ENCODE measurements at regions not wholly inside any gene's neighbourhood (a gene's known extent, or its start where the extent isn't known, plus 50 kb on each side); places are given as distances from the start of the nearest gene placed in this dataset.
A peak's percentile ranks its signal among the peaks of the same experiment; 100 is the strongest.
"Not testable (repeated sequence)": the region's sequence is repeated elsewhere in the genome, so short reads cannot be mapped to it uniquely, and the experiment has no call there.

GRCh38 chr4:137740141-137740540 is 207.8 kb upstream of the PCDH18 start:
- no peak for DNase-seq

- DNase-seq, result no peak
Observed at GRCh38 chr4:137739391-137739790, 207.1 kb upstream of the PCDH18 start.

GRCh38 chr4:137738375-137738990 is 206.2 kb upstream of the PCDH18 start:
- no peak for DNase-seq

- DNase-seq, result no peak
Observed at GRCh38 chr4:137735561-137736104, 203.3 kb upstream of the PCDH18 start.

GRCh38 chr4:137733174-137734141 is 201.2 kb upstream of the PCDH18 start:
- not testable (repeated sequence) for DNase-seq

GRCh38 chr4:137722910-137723309 is 190.6 kb upstream of the PCDH18 start:
- no peak for DNase-seq

- DNase-seq, result no peak
Observed at GRCh38 chr4:137711502-137711901, 179.2 kb upstream of the PCDH18 start.

GRCh38 chr4:137707626-137708025 is 175.3 kb upstream of the PCDH18 start:
- no peak for DNase-seq

GRCh38 chr4:137707102-137707620 is 174.9 kb upstream of the PCDH18 start:
- DNase-seq, result no peak

GRCh38 chr4:137705171-137705783 is 173.0 kb upstream of the PCDH18 start:
- peak in 1 of 58 donors; percentile 6 for DNase-seq

GRCh38 chr4:137703195-137703594 is 170.9 kb upstream of the PCDH18 start:
- no peak for DNase-seq

GRCh38 chr4:137702512-137702911 is 170.2 kb upstream of the PCDH18 start:
- DNase-seq, result no peak

GRCh38 chr4:137701401-137701800 is 169.1 kb upstream of the PCDH18 start:
- no peak for DNase-seq

GRCh38 chr4:137700751-137701150 is 168.5 kb upstream of the PCDH18 start:
- no peak for DNase-seq

- no peak for DNase-seq
Observed at GRCh38 chr4:137700072-137700471, 167.8 kb upstream of the PCDH18 start.

GRCh38 chr4:137694138-137694537 is 161.8 kb upstream of the PCDH18 start:
- DNase-seq, result no peak

GRCh38 chr4:137693641-137694040 is 161.3 kb upstream of the PCDH18 start:
- DNase-seq, result no peak

GRCh38 chr4:137692205-137692604 is 159.9 kb upstream of the PCDH18 start:
- no peak for DNase-seq

- no peak for DNase-seq
Observed at GRCh38 chr4:137688651-137689050, 156.4 kb upstream of the PCDH18 start.

GRCh38 chr4:137685357-137685756 is 153.1 kb upstream of the PCDH18 start:
- no peak for DNase-seq

GRCh38 chr4:137681081-137681480 is 148.8 kb upstream of the PCDH18 start:
- DNase-seq, result no peak

- DNase-seq, result no peak
Observed at GRCh38 chr4:137678796-137679195, 146.5 kb upstream of the PCDH18 start.

All from anterior cingulate cortex (tissue), 58 donors.